SK-N-MC (cell line): ENCODE measurements at regions not wholly inside any gene's neighbourhood (a gene's known extent, or its start where the extent isn't known, plus 50 kb on each side); places are given as distances from the start of the nearest gene placed in this dataset.

Source experiments
- EZH2 ChIP-seq: fragments of 200-600 bp; sonication (generic); IDR thresholded peaks from one replicate; pipeline ENCODE4 v1.6.1; 2017; ENCODE audit warnings: antibody characterized with exemption
- POLR2AphosphoS5 ChIP-seq: IDR thresholded peaks from 2 replicates; pipeline ENCODE4 v1.6.1; 2012; ENCODE audit warnings: mild to moderate bottlenecking, low read depth, low read length, borderline replicate concordance

DNA sequence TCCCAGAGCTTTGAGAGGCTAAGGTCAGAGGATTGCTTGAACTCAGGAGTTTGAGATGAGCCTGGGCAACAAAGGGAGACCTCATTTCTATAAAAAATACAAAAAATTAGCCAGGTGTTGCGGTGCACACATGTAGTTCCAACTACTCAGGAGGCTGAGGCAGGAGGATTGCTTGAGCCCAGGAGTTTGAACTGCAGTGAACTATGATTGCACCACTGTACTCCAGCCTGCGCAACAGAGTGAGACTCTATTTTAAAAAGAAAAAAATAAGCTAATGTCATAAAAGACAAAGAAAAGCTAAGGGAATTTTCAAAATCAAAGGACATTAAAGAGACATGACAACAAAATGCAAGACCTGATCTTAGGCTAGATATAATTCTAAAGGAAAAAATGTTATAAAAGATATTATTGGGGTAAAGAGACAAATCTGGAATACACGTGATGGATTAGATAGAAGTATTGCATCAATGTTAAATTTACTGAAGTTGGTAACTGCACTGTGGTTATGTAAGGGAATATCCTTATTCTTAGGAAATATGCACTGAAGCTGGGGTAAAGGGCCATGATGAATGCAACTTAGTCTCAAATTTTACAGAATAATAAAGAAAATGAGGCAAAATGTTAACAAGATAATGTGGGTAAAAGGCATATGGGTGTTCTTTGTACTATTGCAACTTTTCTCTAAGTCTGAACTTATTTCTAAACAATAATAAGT lies 75.2 kb downstream of the SPRY1 start:
- TF ChIP-seq POLR2AphosphoS5 (no peak), EZH2 (no peak)
